Spleen (tissue), 7 donors: ENCODE measurements at regions not wholly inside any gene's neighbourhood (a gene's known extent, or its start where the extent isn't known, plus 50 kb on each side); places are given as distances from the start of the nearest gene placed in this dataset.

Experiments used
- POLR2A ChIP-seq, 3 donors: fragments of 450-650 bp; IDR thresholded peaks; one replicate each; pipeline ENCODE4 v1.5.1; 2017; ENCODE audit warnings: antibody characterized with exemption in 3 of 3, mild to moderate bottlenecking in 1 of 3
- POLR2AphosphoS5 ChIP-seq, 3 donors: sonication (generic); formaldehyde crosslinking; IDR thresholded peaks; one replicate each; pipeline ENCODE4 v1.5.1; 2017; ENCODE audit warnings: antibody characterized with exemption in 3 of 3
- TF ChIP-seq, protein P1 (sequence below), 11 experiments: fragments of 200-600 bp in 7 of 11; fragments of 450-650 bp in 4 of 11; sonication (generic) in 4 of 11; IDR thresholded peaks in 8 of 11; conservative IDR thresholded peaks in 3 of 11; 1 replicate in 7 of 11; 2 replicates in 4 of 11; pipeline versions ENCODE4 v1.4.0 to v1.8.0; 2016 to 2021; ENCODE audit warnings: antibody characterized with exemption in 11 of 11, inconsistent platforms in 4 of 11, mild to moderate bottlenecking in 1 of 11
- donor health status: DM: no; HTN: no; CAD: no; lungs with moderate emphysema.
- donor health status: DM: no; HTN: no; CAD: no.
- donor health status: DM: no; HTN: no; CAD: no.

DNA sequence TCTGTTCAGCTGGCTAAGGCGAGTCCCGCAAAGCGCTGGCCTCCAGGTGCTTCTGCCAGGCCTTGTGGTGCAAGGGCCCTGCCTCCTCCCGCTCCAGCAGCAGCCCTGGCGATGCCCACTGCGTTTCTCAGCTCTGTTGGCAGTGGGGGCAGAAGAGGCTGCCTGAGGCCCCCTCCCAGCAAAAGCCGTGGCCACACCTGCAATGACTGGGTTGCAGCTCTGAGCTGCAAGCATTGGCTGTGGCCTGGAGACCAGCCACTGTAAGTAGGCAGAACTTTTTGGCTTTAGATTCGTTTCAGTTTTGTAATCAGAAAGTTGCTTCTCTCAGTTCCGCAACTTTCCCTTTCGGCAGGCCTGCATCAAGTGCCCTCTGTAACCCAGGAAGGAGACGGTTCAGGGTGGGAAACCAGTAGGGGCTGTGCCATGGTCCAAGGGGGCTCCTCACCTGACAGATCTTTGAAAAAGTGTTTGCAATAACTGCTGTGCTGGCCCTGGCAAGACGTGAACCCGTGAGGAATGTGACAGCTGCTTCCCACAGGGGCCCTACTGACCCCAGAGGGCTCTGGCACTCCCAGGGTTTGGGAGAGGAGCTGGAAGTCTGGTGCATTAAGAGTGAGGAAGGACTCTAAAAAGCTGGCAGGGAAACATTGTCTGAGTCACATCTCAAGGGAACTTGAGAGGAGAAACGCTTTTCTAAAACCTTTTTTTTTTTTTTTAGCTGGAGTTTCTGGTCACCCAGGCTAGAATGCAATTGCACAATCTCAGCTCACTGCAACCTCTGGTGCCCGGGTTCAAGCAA is 54.5 kb upstream of the MAX start:
- TF ChIP-seq, protein P1, sequence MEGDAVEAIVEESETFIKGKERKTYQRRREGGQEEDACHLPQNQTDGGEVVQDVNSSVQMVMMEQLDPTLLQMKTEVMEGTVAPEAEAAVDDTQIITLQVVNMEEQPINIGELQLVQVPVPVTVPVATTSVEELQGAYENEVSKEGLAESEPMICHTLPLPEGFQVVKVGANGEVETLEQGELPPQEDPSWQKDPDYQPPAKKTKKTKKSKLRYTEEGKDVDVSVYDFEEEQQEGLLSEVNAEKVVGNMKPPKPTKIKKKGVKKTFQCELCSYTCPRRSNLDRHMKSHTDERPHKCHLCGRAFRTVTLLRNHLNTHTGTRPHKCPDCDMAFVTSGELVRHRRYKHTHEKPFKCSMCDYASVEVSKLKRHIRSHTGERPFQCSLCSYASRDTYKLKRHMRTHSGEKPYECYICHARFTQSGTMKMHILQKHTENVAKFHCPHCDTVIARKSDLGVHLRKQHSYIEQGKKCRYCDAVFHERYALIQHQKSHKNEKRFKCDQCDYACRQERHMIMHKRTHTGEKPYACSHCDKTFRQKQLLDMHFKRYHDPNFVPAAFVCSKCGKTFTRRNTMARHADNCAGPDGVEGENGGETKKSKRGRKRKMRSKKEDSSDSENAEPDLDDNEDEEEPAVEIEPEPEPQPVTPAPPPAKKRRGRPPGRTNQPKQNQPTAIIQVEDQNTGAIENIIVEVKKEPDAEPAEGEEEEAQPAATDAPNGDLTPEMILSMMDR (IDR thresholded peaks at IDR 0.05 in 8 of 11, conservative IDR thresholded peaks at IDR 0.05 in 3 of 11): no peak
- peak in 2 of 3 donors; percentile 13 to 21 for TF ChIP-seq POLR2AphosphoS5 (IDR thresholded peaks at IDR 0.05)
- no peak for TF ChIP-seq POLR2A (IDR thresholded peaks at IDR 0.05)
